ENCODE measurements at regions not wholly inside any gene's neighbourhood (a gene's known extent, or its start where the extent isn't known, plus 50 kb on each side); places are given as distances from the start of the nearest gene placed in this dataset.

- no peaks in the 10 kb centered on the region for H3K27me3 ChIP-seq (ENCODE audit: control insufficient read depth, insufficient read depth, low read length)
- H3K4me3 ChIP-seq (ENCODE audit: low read length): no peak overlapping the region
- Mint-ChIP-seq H3K27me3 (ENCODE audit: low read depth in 2 of 2) (no peaks in the 10 kb centered on the region), H3K4me1 (no peaks in the 10 kb centered on the region), H3K4me3 (no peak overlapping the region), H3K9me3 (peaks cover 12 to 21% of the 10 kb centered on the region in 2 donors), H3K36me3 (peaks cover under 1% of the 10 kb centered on the region), H3K27ac (no peak overlapping the region)
- ATAC-seq (no peak), DNase-seq (no peak)
- 71% methylated on average over 1 of the region's 2 CpGs for WGBS (ENCODE audit: insufficient coverage)
- no peaks in the 10 kb centered on the region for H3K9me3 ChIP-seq (ENCODE audit: control insufficient read depth, insufficient read depth, low read length)
- no peak for TF ChIP-seq CTCF (IDR thresholded peaks at IDR 0.05)
- no peaks in the 10 kb centered on the region for H3K4me1 ChIP-seq (ENCODE audit: control insufficient read depth, insufficient read depth, low read length)
- no peaks in the 10 kb centered on the region for H3K36me3 ChIP-seq (ENCODE audit: control insufficient read depth, insufficient read depth, low read length)
- no peak overlapping the region for H3K27ac ChIP-seq (ENCODE audit: low read length)
- intact Hi-C loops (cut with micrococcal nuclease): no loop called here
These were observed 1235.2 kb downstream of the PCDH7 start for GRCh38 chr4:31955346-31955745.

- no peak overlapping the region for H3K4me3 ChIP-seq (ENCODE audit: low read length)
- no peaks in the 10 kb centered on the region for H3K27me3 ChIP-seq (ENCODE audit: control insufficient read depth, insufficient read depth, low read length)
- no peak overlapping the region for H3K27ac Mint-ChIP-seq
- no peaks in the 10 kb centered on the region for H3K4me1 Mint-ChIP-seq
- intact Hi-C loops (cut with micrococcal nuclease): no loop called here
- no peaks in the 10 kb centered on the region for H3K27me3 Mint-ChIP-seq (ENCODE audit: low read depth in 2 of 2)
- DNase-seq (no peak), ATAC-seq (no peak)
- H3K4me1 ChIP-seq (ENCODE audit: control insufficient read depth, insufficient read depth, low read length): no peaks in the 10 kb centered on the region
- H3K9me3 ChIP-seq (ENCODE audit: control insufficient read depth, insufficient read depth, low read length): no peaks in the 10 kb centered on the region
- TF ChIP-seq CTCF (IDR thresholded peaks at IDR 0.05): no peak
- H3K36me3 Mint-ChIP-seq: peaks cover 7% of the 10 kb centered on the region
- no peak overlapping the region for H3K4me3 Mint-ChIP-seq
- peaks cover 14 to 25% of the 10 kb centered on the region in 2 donors for H3K9me3 Mint-ChIP-seq
- no peaks in the 10 kb centered on the region for H3K36me3 ChIP-seq (ENCODE audit: control insufficient read depth, insufficient read depth, low read length)
- no peak overlapping the region for H3K27ac ChIP-seq (ENCODE audit: low read length)
These were observed 1239.8 kb downstream of the PCDH7 start for GRCh38 chr4:31959972-31960371.

- Mint-ChIP-seq H3K27ac (no peak overlapping the region), H3K9me3 (peaks cover 10 to 15% of the 10 kb centered on the region in 2 donors), H3K36me3 (peaks cover 7% of the 10 kb centered on the region), H3K27me3 (ENCODE audit: low read depth in 2 of 2) (no peaks in the 10 kb centered on the region), H3K4me3 (no peak overlapping the region), H3K4me1 (no peaks in the 10 kb centered on the region)
- DNase-seq (no peak), ATAC-seq (no peak)
- no peaks in the 10 kb centered on the region for H3K4me1 ChIP-seq (ENCODE audit: control insufficient read depth, insufficient read depth, low read length)
- 73% methylated on average over 3 of the region's 3 CpGs for WGBS (ENCODE audit: insufficient coverage)
- TF ChIP-seq CTCF (IDR thresholded peaks at IDR 0.05): no peak
- H3K4me3 ChIP-seq (ENCODE audit: low read length): no peak overlapping the region
- no peaks in the 10 kb centered on the region for H3K27me3 ChIP-seq (ENCODE audit: control insufficient read depth, insufficient read depth, low read length)
- H3K36me3 ChIP-seq (ENCODE audit: control insufficient read depth, insufficient read depth, low read length): no peaks in the 10 kb centered on the region
- no peaks in the 10 kb centered on the region for H3K9me3 ChIP-seq (ENCODE audit: control insufficient read depth, insufficient read depth, low read length)
- intact Hi-C loops (cut with micrococcal nuclease): no loop called here
- no peak overlapping the region for H3K27ac ChIP-seq (ENCODE audit: low read length)
These were observed 1244.5 kb downstream of the PCDH7 start for GRCh38 chr4:31964685-31965084.

DNA sequence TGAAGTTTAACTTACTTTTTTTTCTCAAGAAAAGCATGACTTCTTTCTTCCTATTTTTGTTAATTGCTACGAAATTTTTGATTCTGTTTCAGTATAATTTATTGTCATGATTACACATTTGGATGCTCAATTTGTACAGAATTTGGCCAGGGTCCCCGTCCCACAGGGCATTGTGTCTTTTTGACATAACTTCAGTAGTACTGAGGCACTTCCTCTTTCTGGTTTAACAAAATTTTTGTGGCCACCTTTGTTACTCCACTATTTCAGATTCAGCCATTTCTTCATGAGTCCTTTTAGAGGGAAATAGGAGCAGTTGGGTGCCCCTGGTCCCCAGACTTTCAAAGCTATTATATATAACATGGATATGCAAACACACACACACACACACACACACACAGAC lies 1248.7 kb downstream of the PCDH7 start:
- Histone ChIP-seq H3K9me3 (ENCODE audit: control insufficient read depth, insufficient read depth, low read length) (no peaks in the 10 kb centered on the region), H3K27ac (ENCODE audit: low read length) (no peak overlapping the region), H3K4me3 (ENCODE audit: low read length) (no peak overlapping the region), H3K4me1 (ENCODE audit: control insufficient read depth, insufficient read depth, low read length) (no peaks in the 10 kb centered on the region), H3K36me3 (ENCODE audit: control insufficient read depth, insufficient read depth, low read length) (no peaks in the 10 kb centered on the region), H3K27me3 (ENCODE audit: control insufficient read depth, insufficient read depth, low read length) (no peaks in the 10 kb centered on the region)
- ATAC-seq (no peak), DNase-seq (no peak)
- Mint-ChIP-seq H3K9me3 (peaks cover 3 to 8% of the 10 kb centered on the region in 2 donors), H3K4me3 (no peak overlapping the region), H3K36me3 (no peaks in the 10 kb centered on the region), H3K4me1 (no peaks in the 10 kb centered on the region), H3K27ac (no peak overlapping the region), H3K27me3 (ENCODE audit: low read depth in 2 of 2) (no peaks in the 10 kb centered on the region)
- no peak for TF ChIP-seq CTCF (IDR thresholded peaks at IDR 0.05)
- WGBS (ENCODE audit: insufficient coverage): 94% methylated on average over 1 of the region's 2 CpGs
- intact Hi-C loops (cut with micrococcal nuclease): no loop called here

All from natural killer cell (primary cell).